ENCODE measurements at regions not wholly inside any gene's neighbourhood (a gene's known extent, or its start where the extent isn't known, plus 50 kb on each side); places are given as distances from the start of the nearest gene placed in this dataset.
A peak's percentile ranks its signal among the peaks of the same experiment; 100 is the strongest.

DNA sequence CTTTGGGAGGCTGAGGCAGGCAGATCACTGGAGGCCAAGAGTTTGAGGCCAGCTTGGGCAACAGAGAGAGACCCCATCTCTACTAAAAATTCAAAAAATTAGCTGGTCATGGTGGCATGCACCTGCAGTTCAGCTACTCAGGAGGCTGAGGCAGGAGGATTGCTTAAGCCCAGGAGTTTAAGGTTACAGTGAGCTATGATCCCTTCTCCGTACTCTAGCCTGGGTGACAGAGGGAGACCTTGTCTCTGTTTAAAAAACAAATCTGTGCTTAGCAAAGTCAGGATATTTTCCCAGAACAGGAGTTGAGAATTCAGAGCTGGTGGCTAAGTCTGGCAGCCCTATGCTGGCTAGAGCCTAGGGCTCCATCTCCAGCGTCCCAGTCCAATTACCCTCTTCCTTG lies 142.9 kb upstream of the PZP start:
- TF ChIP-seq POLR2AphosphoS5 (IDR thresholded peaks at IDR 0.05), result no peak
- TF ChIP-seq POLR2A (IDR thresholded peaks at IDR 0.05), result no peak
- TF ChIP-seq, protein P1, sequence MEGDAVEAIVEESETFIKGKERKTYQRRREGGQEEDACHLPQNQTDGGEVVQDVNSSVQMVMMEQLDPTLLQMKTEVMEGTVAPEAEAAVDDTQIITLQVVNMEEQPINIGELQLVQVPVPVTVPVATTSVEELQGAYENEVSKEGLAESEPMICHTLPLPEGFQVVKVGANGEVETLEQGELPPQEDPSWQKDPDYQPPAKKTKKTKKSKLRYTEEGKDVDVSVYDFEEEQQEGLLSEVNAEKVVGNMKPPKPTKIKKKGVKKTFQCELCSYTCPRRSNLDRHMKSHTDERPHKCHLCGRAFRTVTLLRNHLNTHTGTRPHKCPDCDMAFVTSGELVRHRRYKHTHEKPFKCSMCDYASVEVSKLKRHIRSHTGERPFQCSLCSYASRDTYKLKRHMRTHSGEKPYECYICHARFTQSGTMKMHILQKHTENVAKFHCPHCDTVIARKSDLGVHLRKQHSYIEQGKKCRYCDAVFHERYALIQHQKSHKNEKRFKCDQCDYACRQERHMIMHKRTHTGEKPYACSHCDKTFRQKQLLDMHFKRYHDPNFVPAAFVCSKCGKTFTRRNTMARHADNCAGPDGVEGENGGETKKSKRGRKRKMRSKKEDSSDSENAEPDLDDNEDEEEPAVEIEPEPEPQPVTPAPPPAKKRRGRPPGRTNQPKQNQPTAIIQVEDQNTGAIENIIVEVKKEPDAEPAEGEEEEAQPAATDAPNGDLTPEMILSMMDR (IDR thresholded peaks at IDR 0.05), result no peak
- no peak for DNase-seq

DNA sequence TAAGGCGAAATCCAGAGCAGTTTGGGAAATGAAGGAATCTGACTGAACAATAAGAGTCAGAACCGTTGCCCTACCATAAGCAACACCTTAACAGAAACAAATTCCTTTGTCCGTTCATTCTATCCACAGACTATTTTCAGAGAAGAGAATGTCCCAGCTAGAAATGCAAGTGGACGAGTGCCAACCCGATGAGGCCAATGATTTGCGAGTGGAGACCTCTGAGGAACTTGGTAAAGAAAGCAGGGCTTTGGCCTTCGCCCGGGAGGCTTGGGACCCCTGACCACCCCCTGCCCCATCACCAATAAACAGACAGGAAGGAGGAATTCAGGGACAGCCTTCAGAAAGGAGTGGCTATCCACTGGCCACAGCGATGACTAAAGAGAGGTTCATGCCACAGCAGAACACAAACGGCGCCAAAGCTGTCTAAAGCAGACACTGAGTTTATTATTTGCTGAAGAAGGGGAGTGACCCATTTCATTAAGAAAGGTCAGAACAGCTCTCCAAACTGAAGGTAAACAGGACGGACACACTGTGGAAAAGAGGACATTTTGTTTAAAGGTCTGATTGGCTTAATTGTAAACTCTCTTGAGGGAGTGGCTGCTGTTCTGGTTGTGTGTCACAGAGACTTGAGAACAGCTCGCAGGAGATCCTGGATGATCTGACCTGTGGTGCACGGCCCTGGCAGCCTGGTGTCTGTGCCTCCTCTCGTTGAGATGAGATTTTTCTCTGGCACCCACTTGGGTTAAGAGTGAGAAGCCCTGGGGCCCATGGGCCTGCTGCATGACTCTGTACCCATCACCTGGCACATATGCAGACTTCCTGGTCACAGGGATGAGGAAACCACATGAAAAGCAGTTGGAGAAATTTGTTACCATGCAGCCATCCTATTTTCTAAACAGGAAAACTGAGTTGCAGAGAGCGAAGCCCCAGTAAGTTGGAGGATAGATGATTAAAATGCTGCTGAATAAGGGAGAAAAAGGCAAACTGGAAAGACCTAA lies 142.0 kb upstream of the PZP start:
- H3K9me3 ChIP-seq, result peaks cover 10 to 33% (median 24%) of the 10 kb centered on the region in 4 donors
- no peaks in the 10 kb centered on the region for H3K4me1 ChIP-seq
- TF ChIP-seq, protein P1 (IDR thresholded peaks at IDR 0.05), result no peak
- no peak for TF ChIP-seq POLR2AphosphoS5 (IDR thresholded peaks at IDR 0.05)
- no peak for TF ChIP-seq EP300 (IDR thresholded peaks at IDR 0.05)
- TF ChIP-seq POLR2A (IDR thresholded peaks at IDR 0.05), result no peak
- H3K36me3 ChIP-seq, result no peaks in the 10 kb centered on the region
- no peaks in the 10 kb centered on the region for H3K27me3 ChIP-seq
- intact Hi-C loops (cut with DNase I; ENCODE audit: low total_unique reads), result no loop called here
- 48 to 59% (median 52%) methylated on average over 15 to 16 of the region's 16 CpGs for WGBS, 5 donors
- peak overlapping the region in 1 of 5 donors; percentile 46 for H3K27ac ChIP-seq
- DNase-seq, result no peak
- no peak overlapping the region for H3K4me3 ChIP-seq

More for the DNA sequence above, 142.9 kb upstream of the PZP start:
- intact Hi-C loops (cut with DNase I; ENCODE audit: low total_unique reads), result no loop called here
- Histone ChIP-seq H3K9me3 (peaks cover 10 to 34% (median 26%) of the 10 kb centered on the region in 4 donors), H3K27me3 (no peaks in the 10 kb centered on the region), H3K4me1 (no peaks in the 10 kb centered on the region), H3K36me3 (no peaks in the 10 kb centered on the region), H3K4me3 (no peak overlapping the region), H3K27ac (peak overlapping the region in 1 of 5 donors; percentile 28)
- WGBS, 5 donors, result 79 to 94% (median 89%) methylated on average over 2 of the region's 2 CpGs

DNA sequence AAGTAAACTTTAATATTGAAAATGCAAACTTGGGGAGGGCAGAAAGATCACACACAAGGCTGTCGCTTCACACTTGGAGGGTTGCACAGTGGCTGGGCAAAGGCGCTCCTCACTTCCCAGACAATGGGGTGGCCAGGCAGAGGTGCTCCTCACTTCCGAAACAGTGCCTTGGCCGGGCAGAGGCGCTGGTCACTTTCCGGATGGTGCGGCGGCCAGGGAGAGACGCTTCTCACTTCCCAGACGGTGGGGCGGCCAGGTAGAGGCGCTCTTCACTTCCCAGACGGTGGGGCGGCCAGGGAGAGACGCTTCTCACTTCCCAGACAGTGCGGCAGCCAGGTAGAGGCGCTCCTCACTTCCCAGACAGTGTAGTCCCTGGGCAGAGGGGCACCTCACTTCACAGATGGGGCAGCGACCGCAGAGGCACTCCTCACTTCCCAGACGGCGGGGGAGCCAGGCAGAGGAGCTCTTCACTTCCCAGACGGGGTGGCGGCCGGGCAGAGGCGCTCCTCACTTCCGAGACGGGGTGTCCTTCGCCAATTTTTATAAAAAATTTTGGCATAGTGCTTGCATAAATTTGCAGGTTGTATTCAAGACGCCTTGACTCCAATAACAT lies 140.8 kb upstream of the PZP start:
- intact Hi-C loops (cut with DNase I; ENCODE audit: low total_unique reads), result no loop called here

More for the DNA sequence above, 140.8 kb upstream of the PZP start:
- peak overlapping the region in 1 of 5 donors; percentile 46 for H3K27ac ChIP-seq
- TF ChIP-seq POLR2AphosphoS5 (IDR thresholded peaks at IDR 0.05) (no peak), POLR2A (IDR thresholded peaks at IDR 0.05) (no peak), EP300 (IDR thresholded peaks at IDR 0.05) (no peak)
- TF ChIP-seq, protein P1 (IDR thresholded peaks at IDR 0.05), result no peak
- no peaks in the 10 kb centered on the region for H3K4me1 ChIP-seq
- no peak for DNase-seq
- no peaks in the 10 kb centered on the region for H3K27me3 ChIP-seq
- H3K4me3 ChIP-seq, result no peak overlapping the region
- H3K36me3 ChIP-seq, result no peaks in the 10 kb centered on the region
- 88 to 94% (median 93%) methylated on average over 28 to 29 of the region's 29 CpGs for WGBS, 5 donors
- H3K9me3 ChIP-seq, result peaks cover 2 to 22% (median 13%) of the 10 kb centered on the region in 4 donors
